GM18507 (cell line): ENCODE measurements at regions not wholly inside any gene's neighbourhood (a gene's known extent, or its start where the extent isn't known, plus 50 kb on each side); places are given as distances from the start of the nearest gene placed in this dataset.

Experiments
- DNase-seq: peaks from one replicate; pipeline ENCODE4 v3.0.0; 2011; ENCODE audit warnings: low read depth; ENCODE audit not compliant: insufficient read length; ENCODE audit errors: extremely low spot score
- FAIRE-seq: peaks from 2 replicates; lab custom pipeline; 2011; peaks lifted over from hg19 to GRCh38; lab: Jason Lieb, UNC

DNA sequence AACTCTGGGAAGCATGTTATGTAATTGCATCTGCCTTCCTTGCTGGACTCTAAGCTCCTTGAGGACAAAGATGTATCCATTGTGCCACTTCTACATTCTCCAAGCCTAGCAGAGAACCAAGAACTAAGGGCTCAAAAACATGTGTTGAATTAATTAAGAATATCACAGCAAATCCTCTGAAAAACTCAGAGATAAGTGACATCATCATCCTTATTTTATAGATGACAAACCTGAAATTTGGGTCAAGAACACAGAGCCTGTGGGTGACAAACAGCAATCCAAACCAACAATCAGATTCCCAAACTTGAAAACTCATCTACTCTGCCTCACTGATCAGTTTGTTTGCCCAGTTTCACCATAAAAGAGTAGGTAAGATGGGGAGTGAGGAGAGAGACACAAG lies 503.6 kb upstream of the LRRN3 start:
- DNase-seq (no peak), FAIRE-seq (no peak)

GRCh38 chr7:110590415-110590814 lies 500.5 kb upstream of the LRRN3 start:
- DNase-seq (no peak), FAIRE-seq (no peak)

GRCh38 chr7:110591341-110591740 lies 499.6 kb upstream of the LRRN3 start:
- no peak for DNase-seq

GRCh38 chr7:110592557-110592956 lies 498.4 kb upstream of the LRRN3 start:
- no peak for FAIRE-seq

More at GRCh38 chr7:110591341-110591740, 499.6 kb upstream of the LRRN3 start:
- no peak for FAIRE-seq

GRCh38 chr7:110593355-110593754 lies 497.6 kb upstream of the LRRN3 start:
- FAIRE-seq (no peak), DNase-seq (no peak)

More at GRCh38 chr7:110592557-110592956, 498.4 kb upstream of the LRRN3 start:
- no peak for DNase-seq

DNA sequence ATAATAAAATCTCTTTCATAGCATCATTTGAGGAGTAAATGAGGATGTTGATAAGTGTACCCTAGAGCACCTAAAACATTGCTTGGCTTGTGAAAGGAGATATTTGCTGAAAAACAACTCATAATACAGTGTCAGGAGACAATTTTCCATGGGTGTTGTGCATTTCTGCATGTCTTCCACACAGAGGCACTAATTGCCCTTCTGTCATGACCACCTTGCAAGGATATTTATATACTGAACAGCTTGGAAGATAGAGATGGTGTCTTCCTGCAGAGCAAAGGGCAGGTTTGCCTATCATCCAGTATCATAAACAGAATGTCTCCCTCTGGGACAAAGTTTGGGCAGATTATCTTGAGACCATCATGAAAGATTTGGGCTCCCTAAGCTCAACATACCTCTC lies 495.2 kb upstream of the LRRN3 start:
- DNase-seq (no peak), FAIRE-seq (no peak)

DNA sequence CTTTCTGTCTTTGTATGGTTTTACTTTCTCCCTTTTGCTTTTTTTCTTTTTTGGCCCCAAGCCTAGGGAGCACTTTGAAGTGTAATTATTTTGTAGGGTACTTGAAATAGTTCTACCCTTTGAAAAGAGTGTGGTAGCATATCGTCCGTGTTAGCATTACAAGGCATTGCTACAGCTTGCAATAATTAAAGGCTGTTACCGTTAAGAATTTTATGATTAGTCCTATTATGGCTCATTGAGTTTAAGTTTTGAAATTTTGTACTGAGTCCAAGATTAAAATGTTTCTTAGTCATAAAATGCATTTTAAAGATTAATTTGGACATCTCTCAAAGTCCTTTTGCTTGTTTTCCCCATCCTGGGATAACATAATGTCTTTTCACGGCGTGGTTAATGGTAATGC lies 490.0 kb upstream of the LRRN3 start:
- no peak for DNase-seq
- no peak for FAIRE-seq

DNA sequence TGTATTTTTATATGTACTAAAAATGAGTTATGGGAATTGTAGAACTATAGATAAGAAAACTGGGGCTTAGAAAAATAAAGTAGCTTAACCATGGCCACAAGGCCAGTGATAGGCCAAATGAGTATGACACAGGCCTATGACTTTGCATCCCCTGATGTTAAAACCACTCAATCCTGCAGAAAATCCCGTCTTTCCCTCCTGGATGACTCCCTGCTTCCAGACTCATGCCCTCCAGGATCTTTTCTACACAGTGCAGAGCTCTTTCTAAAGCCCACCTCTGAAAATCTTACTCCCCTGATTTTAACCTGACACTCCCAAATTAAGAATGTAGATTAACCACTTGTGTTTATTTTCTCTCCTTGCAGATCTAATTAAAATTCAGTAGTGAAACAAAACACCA lies 489.2 kb upstream of the LRRN3 start:
- DNase-seq, result no peak
- no peak for FAIRE-seq

- no peak for DNase-seq
- FAIRE-seq, result no peak
Measured at GRCh38 chr7:110604206-110604605, 486.7 kb upstream of the LRRN3 start.

- no peak for DNase-seq
Measured at GRCh38 chr7:110604885-110605284, 486.0 kb upstream of the LRRN3 start.

GRCh38 chr7:110607050-110607857 lies 483.7 kb upstream of the LRRN3 start:
- FAIRE-seq (no peak), DNase-seq (no peak)

More at GRCh38 chr7:110604885-110605284, 486.0 kb upstream of the LRRN3 start:
- FAIRE-seq, result no peak

DNA sequence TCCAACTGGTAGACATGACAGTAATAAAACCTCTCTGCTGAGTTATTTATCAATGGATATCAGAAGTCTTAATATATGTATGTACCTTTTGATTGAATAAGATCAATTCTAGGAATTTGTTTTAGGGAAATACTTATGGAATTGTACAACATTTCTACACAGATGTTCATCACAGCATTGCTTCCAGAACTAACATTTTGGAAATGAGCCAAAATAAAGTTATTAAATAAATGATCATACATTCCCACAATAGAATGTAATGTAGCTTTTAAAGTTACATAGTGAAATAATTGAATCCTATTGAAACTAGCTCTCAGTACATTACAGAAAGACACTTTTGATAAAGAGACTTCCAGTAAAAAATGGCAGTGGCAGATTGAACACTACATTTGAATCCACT lies 481.6 kb upstream of the LRRN3 start:
- DNase-seq (no peak), FAIRE-seq (no peak)

DNA sequence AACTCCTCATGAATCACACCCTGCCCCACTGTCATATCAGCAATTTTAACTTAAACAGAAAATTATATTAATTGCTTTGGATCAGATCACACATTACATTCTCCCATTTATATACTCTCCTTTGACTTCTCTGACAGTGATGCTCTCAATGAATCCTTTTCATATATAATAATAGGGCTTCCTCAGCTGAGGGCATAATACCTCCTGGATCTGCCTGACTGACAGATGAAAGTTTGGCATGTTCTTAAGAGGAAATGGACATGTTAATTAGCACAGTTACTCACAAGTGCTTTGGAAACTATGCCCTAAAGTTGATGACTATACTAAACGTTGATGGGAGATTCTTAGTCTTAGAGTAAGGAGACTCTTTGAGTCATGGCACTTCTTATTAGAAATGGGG lies 478.2 kb upstream of the LRRN3 start:
- DNase-seq (no peak), FAIRE-seq (no peak)
